Hepatocyte (in vitro differentiated cells): ENCODE measurements at regions not wholly inside any gene's neighbourhood (a gene's known extent, or its start where the extent isn't known, plus 50 kb on each side); places are given as distances from the start of the nearest gene placed in this dataset.

Experiments
- DNase-seq: peaks from one replicate; pipeline ENCODE4 v3.0.0-alpha.2; 2016; ENCODE audit warnings: low spot score
- H2AFZ ChIP-seq: fragments of 200-600 bp; sonication (generic); 2 replicates; pipeline ENCODE4 v1.6.0; 2016; ENCODE audit warnings: antibody characterized with exemption, mild to moderate bottlenecking
- H3K27ac ChIP-seq: fragments of 200-600 bp; sonication (generic); 2 replicates; pipeline ENCODE4 v1.5.1; 2016; ENCODE audit warnings: mild to moderate bottlenecking
- H3K27me3 ChIP-seq: fragments of 200-600 bp; sonication (generic); 2 replicates; pipeline ENCODE4 v1.6.1; 2016
- H3K36me3 ChIP-seq: fragments of 200-600 bp; sonication (generic); replicated peaks from 2 replicates; pipeline ENCODE4 v1.5.1; 2016; ENCODE audit warnings: low read depth; ENCODE audit not compliant: insufficient read depth
- H3K4me1 ChIP-seq: fragments of 200-600 bp; sonication (generic); 2 replicates; pipeline ENCODE4 v1.5.1; 2016; ENCODE audit warnings: mild to moderate bottlenecking, moderate library complexity; ENCODE audit not compliant: insufficient read depth
- H3K4me2 ChIP-seq: fragments of 200-600 bp; sonication (generic); 2 replicates; pipeline ENCODE4 v1.6.0; 2016
- H3K4me3 ChIP-seq: fragments of 200-600 bp; sonication (generic); 2 replicates; pipeline ENCODE4 v1.5.1; 2016; ENCODE audit warnings: mild to moderate bottlenecking
- H3K79me2 ChIP-seq: fragments of 200-600 bp; sonication (generic); 2 replicates; pipeline ENCODE4 v1.6.0; 2017; ENCODE audit warnings: mild to moderate bottlenecking
- H3K9me2 ChIP-seq: fragments of 200-600 bp; sonication (generic); replicated peaks from 2 replicates; pipeline ENCODE4 v1.6.0; 2017; ENCODE audit warnings: mild to moderate bottlenecking; ENCODE audit not compliant: insufficient read depth
- H3K9me3 ChIP-seq: fragments of 200-600 bp; sonication (generic); 2 replicates; pipeline ENCODE4 v1.5.1; 2016; ENCODE audit warnings: low read depth, mild to moderate bottlenecking
- H4K20me1 ChIP-seq: fragments of 200-600 bp; sonication (generic); 2 replicates; pipeline ENCODE4 v1.6.0; 2016; ENCODE audit warnings: mild to moderate bottlenecking; ENCODE audit not compliant: insufficient read depth, poor library complexity, severe bottlenecking
- EZH2 ChIP-seq: fragments of 200-600 bp; sonication (generic); IDR thresholded peaks from 2 replicates; pipeline ENCODE4 v1.6.1; 2016; ENCODE audit warnings: antibody characterized with exemption, mild to moderate bottlenecking, borderline replicate concordance
- EZH2phosphoT487 ChIP-seq: fragments of 200-600 bp; sonication (generic); IDR thresholded peaks from one replicate; pipeline ENCODE4 v1.6.1; 2018; ENCODE audit warnings: antibody characterized with exemption, mild to moderate bottlenecking, low read depth, moderate library complexity; ENCODE audit not compliant: unreplicated experiment, severe bottlenecking
- WGBS: methylation state at CpG from one replicate; pipeline ENCODE4 v1.1.6; 2016; ENCODE audit warnings: low lambda C conversion rate; ENCODE audit errors: missing lambda C conversion rate; 5-methylcytosine and 5-hydroxymethylcytosine counted together
- TF ChIP-seq, protein P1 (sequence below): fragments of 200-600 bp; sonication (generic); IDR thresholded peaks from 2 replicates; pipeline ENCODE4 v1.5.1; 2016; ENCODE audit warnings: antibody characterized with exemption, mild to moderate bottlenecking; ENCODE audit not compliant: poor library complexity

- Histone ChIP-seq H3K9me2 (no peaks in the 10 kb centered on the region), H2AFZ (no peak overlapping the region), H4K20me1 (no peaks in the 10 kb centered on the region), H3K27ac (no peak overlapping the region), H3K4me3 (no peak overlapping the region), H3K4me1 (peaks cover 8% of the 10 kb centered on the region), H3K79me2 (no peaks in the 10 kb centered on the region), H3K4me2 (no peak overlapping the region), H3K9me3 (no peaks in the 10 kb centered on the region), H3K36me3 (no peaks in the 10 kb centered on the region), H3K27me3 (no peaks in the 10 kb centered on the region)
- whole genome bisulfite sequencing: 95% methylated on average over 11 of the region's 11 CpGs
- TF ChIP-seq EZH2phosphoT487: no peak
- TF ChIP-seq, protein P1, sequence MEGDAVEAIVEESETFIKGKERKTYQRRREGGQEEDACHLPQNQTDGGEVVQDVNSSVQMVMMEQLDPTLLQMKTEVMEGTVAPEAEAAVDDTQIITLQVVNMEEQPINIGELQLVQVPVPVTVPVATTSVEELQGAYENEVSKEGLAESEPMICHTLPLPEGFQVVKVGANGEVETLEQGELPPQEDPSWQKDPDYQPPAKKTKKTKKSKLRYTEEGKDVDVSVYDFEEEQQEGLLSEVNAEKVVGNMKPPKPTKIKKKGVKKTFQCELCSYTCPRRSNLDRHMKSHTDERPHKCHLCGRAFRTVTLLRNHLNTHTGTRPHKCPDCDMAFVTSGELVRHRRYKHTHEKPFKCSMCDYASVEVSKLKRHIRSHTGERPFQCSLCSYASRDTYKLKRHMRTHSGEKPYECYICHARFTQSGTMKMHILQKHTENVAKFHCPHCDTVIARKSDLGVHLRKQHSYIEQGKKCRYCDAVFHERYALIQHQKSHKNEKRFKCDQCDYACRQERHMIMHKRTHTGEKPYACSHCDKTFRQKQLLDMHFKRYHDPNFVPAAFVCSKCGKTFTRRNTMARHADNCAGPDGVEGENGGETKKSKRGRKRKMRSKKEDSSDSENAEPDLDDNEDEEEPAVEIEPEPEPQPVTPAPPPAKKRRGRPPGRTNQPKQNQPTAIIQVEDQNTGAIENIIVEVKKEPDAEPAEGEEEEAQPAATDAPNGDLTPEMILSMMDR: no peak
- TF ChIP-seq EZH2: no peak
- no peak for DNase-seq
Observed at GRCh38 chr3:64863226-64864212, 175.7 kb upstream of the ADAMTS9 start.

DNA sequence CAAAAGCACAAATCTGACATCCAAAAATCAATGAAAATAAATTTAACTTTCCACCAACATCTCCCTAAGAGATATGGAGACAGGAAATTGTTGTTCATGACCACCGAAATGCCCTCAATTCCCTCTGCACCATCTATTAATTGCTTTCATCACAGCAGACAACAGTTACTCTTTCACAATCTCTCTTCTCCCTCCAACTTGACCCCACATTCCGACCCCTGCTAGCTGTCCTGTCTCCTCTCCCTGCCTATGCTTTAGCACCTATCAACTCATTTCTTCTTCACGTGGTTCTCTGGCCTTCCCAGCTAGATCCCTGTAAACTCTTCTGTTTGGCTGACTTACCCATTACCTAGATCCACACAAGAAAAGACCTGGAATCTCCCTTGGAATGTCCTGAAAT, 173.9 kb upstream of the ADAMTS9 start:
- no peak for DNase-seq
- H3K79me2 ChIP-seq: no peaks in the 10 kb centered on the region
- H3K4me2 ChIP-seq: no peak overlapping the region
- no peaks in the 10 kb centered on the region for H3K9me2 ChIP-seq
- H3K27me3 ChIP-seq: no peaks in the 10 kb centered on the region
- H3K36me3 ChIP-seq: no peaks in the 10 kb centered on the region
- peaks cover 7% of the 10 kb centered on the region for H3K4me1 ChIP-seq
- no peak overlapping the region for H3K4me3 ChIP-seq
- H4K20me1 ChIP-seq: no peaks in the 10 kb centered on the region
- no peak overlapping the region for H2AFZ ChIP-seq
- TF ChIP-seq EZH2phosphoT487: no peak
- TF ChIP-seq EZH2: no peak
- TF ChIP-seq, protein P1: no peak
- no peak overlapping the region for H3K27ac ChIP-seq
- no peaks in the 10 kb centered on the region for H3K9me3 ChIP-seq
- 74% methylated on average over 3 of the region's 3 CpGs for WGBS

DNA sequence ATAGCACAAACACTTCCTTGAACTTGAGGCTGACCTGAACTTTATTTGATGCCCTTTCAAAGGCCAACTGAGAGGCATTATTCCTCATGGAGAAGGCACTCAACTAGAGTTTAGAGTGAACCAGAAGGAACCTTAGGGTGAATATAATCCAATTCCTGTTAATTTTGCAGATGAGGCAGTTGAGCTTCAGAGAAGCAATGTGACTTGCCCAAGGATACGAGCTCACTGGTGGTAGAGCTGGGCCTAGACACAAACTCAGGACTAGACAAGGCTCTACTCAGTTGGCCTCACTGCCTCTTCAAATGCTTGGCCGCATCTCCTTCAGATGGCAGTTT, 172.7 kb upstream of the ADAMTS9 start:
- Histone ChIP-seq H3K9me3 (no peaks in the 10 kb centered on the region), H3K36me3 (no peaks in the 10 kb centered on the region), H3K9me2 (no peaks in the 10 kb centered on the region), H3K27ac (no peak overlapping the region), H3K4me3 (no peak overlapping the region), H4K20me1 (no peaks in the 10 kb centered on the region), H3K79me2 (no peaks in the 10 kb centered on the region), H3K27me3 (no peaks in the 10 kb centered on the region), H2AFZ (no peak overlapping the region), H3K4me1 (no peaks in the 10 kb centered on the region), H3K4me2 (no peak overlapping the region)
- TF ChIP-seq EZH2phosphoT487 (no peak), EZH2 (no peak)
- TF ChIP-seq, protein P1: no peak
- 93% methylated on average over 2 of the region's 2 CpGs for WGBS
- no peak for DNase-seq
